HG02798 (cell line): ENCODE measurements at regions not wholly inside any gene's neighbourhood (a gene's known extent, or its start where the extent isn't known, plus 50 kb on each side); places are given as distances from the start of the nearest gene placed in this dataset.

Experiments
- ATAC-seq: cut with Tn5 transposase; IDR thresholded peaks from one replicate; pipeline ENCODE4 v1.9.1; 2021; ENCODE audit warnings: mild to moderate bottlenecking; ENCODE audit not compliant: unreplicated experiment, poor library complexity

DNA sequence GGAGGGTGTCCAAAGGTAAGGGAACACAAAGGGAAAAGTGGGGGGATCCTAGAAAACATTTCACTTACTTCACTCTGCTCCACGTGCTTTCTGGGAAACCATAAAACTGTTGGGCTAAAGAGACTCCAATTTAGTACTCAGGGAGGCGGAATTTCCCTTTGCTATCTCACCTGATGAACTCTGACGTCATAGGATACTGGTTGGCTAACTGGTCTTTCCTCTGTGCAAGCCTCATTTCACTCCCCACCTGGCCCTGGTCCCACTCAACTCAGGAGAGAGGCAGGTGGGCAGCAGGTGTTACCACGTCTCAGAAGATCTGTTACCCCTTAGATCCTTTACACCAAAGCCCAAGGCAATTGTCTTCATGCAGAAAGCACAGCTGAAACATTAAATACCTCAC is 51.8 kb upstream of the PMAIP1 start:
- ATAC-seq = peak; percentile 34

DNA sequence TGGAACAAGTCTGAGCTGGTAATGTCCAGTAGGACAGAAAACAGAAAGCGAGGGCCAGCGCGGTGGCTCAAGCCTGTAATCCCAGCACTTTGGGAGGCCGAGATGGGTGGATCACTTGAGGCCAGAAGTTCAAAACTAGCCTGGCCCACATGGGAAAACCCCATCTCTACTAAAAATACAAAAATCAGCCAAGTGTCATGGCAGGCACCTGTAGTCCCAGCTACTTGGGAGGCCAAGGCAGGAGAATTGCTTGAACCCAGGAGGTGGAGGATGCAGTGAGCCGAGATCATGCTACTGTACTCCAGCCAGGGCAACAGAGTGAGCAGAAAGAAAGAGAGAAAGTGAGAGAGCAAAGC is 52.3 kb upstream of the PMAIP1 start:
- ATAC-seq = peak; percentile 15

DNA sequence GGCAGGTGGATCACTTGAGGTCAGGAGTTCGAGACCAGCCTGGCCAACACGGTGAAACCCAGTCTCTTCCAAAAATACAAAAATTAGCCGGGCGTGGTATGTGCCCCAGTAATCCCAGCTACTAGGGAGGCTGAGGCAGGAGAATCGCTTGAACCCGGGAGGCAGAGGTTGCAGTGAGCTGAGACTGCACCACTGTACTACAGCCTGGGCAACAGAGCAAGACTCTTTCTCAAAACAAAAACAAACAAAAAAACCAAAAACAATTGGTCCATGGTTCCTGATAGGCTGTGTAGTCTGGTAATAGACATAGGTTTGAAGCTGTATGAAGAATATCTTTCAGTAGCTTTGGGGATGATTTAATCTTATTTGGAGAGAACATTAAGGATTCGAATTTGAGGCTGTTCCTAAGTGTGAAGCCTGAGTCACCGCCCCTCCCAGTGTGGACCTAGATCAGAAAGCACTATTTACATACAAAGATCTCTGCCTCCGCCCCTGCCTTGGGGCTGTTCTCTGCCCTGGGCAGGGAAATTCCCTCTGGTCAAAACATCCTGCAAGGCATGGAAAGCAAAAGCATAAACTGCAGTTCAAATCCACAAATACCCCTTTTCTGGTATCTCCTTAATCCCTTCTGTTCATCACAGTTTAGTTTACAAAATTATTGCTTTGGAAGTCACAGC is 52.8 kb upstream of the PMAIP1 start:
- peak; percentile 96 for ATAC-seq

DNA sequence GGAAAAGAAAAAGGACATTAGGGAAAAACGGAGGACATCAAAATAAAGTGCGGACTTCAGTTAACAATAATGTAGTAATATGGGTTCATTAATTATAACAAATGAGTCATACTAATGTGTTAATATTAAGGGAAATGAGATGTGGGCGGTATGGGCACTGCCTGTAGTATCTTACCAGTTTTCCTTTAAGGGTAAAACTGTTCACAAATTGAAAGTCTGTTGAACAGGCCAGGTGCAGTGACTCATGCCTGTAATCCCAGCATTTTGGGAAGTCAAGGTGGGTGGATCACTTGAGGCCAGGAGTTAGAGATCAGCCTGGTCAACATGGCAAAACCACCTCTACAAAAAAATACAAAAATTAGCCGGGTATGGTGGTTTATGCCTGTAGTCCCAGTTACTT is 56.8 kb upstream of the PMAIP1 start:
- no peak for ATAC-seq

DNA sequence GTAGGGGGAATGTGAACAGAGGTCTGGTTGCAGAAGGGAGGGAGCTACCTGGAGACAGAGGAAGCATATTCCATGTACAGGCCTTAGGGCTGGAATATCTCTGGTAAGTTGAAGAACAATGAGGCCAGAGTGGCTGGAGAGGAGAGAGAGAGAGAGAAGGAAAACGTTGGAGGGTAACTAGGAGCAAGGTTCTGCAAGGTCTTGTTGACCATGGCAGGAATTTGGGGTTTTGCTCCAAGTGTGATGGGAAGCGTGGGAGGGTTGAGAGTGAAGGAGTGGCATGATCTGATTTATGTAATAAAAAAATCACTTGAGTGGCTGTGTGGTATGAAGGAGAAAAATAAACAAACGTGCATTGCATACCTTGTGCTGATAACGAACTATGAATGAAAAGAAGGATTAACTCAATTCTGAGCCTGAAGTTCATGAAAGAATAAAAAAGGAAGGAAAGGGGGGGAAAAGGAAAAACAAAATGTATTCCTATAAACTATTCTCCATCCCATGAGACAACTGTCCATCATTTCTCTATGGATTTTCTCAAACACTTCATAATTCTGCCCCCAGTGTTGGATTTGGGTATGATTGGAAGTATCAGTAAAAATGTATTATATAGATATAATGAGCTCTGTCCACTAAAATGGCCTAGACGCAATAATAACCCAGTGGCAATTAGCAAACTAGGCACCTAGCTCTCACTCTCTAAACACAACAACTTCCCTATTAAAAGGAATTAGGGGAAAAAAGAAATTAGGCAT is 59.7 kb upstream of the PMAIP1 start:
- no peak for ATAC-seq

DNA sequence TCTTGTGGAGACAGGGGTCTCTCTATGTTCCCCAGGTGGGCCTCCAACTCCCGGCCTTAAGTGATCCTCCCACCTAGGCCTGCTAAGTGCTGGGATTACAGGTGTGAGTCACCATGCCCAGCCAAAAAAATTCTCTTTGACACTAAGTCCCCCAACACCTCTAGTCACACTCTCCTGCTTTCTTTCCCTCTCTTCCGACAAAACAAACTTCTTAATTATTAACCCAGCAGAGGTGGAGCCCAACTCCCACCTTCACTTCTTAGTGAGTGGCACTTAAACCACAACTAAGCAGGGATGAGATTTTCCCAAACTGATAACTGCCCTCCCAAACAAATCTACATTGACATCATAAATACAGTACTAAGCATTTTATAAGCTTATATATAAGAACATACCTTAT is 60.5 kb upstream of the PMAIP1 start:
- no peak for ATAC-seq

DNA sequence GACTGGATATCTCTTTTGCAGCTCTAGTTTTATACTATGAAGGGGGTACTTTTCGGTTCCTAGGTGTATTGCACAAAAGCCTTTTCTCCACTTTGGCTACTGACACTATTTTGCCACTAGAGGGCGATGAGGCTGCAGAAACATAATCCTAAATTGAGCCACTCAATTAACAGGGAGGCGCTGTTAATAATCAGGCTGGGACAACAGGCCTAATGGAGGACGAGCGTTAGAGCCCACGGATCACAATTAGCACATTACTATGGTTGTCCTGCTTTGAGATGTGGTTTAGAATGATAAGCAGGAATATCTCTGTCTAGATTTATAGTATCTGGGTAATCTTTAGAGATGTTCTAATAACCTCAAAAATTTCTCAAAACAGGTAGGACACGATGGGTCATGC is 62.2 kb upstream of the PMAIP1 start:
- ATAC-seq = peak; percentile 43

DNA sequence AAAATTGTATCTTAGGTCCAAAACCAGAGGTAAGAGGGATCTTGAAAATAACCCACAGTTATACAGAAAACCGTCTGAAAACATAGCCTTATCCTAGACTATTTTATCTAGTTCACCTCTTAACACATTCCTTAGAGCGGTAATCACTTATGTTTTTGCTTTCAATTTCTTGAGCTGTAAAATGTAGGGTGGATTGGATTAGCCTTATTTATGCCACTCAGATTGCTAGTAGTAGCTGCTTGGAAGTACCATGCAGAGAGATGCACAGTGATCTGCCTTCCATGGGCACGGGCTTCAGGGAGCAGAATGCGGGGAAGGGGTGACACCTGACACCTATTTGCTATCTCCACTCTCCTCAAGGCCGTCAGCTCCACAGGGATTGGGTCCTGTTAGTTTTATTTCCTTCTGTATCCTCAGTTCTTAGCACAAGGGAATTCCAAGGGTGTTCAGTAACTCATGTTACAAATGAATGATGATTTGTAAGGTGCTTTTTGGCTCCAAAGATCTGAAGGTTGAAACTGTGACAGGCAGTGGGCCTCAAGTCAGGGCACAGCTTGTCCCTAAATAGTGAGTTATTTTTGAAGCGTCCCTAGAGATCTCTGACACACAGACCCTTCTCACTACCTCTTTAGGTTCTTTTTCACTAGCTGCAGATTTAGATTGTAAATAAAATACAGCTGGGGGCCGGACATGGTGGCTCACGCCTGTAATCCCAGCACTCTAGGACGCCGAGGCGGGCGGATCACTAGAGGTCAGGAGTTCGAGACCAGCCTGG is 64.0 kb upstream of the PMAIP1 start:
- peak; percentile 66 for ATAC-seq

DNA sequence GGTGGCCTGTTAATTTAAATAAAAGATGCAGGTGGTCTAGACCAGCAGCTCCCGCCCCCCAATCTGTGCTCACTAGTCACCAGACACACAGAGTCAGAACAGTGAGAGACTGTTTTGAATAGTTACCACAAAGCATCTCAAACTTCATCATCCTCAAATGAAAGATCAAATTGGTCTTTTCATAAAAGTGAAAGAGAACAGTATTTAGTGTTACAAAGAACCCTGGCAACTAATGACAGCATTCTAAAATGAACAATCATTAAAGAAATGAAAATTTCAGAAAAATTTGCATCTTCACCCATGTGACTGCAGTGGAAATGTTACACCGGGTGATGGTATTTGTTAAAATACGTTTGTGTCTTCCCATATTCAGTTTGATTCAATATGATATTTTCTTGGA is 65.5 kb upstream of the PMAIP1 start:
- ATAC-seq = peak; percentile 47

DNA sequence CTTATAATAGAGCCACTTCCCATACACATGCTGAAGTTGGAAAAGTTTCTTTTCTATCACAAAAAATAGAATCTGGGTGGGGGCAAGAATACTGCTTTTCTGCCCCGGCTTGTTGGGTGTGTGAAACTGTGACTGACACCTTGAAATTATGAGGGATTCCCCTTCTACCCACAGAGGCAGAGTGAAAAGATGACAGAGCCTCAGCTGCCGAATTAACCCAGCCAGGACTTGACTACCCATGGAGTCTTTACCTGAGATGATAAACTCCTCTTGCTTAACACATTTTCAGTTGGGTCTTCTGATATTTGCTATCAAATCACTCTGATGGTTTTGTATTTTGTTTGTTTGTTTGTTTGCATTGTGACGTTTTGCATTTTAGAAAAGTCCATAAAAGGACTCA is 66.0 kb upstream of the PMAIP1 start:
- ATAC-seq = peak; percentile 79

DNA sequence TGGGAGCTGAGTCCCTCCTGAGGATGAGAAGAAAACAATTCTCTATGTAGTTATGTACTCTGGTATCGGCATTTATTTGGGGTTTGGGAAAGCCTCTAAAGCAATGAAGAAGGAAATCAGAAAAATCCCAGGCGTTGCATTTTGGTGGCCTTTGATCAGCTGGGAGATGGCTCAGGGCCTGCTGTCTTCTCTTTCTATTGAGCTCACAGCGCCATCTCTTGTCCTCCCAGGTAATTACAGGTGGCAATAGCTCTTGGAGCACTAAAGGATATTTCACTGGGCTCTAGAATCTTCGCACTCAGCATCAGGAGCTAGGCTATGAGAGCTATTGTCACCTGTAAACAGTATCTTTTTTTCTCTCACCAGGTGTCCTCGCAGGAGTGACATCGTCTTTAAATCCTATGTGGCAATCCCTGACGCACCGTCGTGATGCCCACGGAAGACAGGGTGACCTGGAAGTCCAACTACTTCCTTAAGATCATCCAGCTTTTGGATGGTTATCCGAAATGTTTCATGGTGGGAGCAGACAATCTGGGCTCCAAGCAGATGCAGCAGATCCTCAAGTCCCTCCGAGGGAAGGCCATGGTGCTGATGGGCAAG is 76.1 kb upstream of the PMAIP1 start:
- peak; percentile 80 for ATAC-seq

DNA sequence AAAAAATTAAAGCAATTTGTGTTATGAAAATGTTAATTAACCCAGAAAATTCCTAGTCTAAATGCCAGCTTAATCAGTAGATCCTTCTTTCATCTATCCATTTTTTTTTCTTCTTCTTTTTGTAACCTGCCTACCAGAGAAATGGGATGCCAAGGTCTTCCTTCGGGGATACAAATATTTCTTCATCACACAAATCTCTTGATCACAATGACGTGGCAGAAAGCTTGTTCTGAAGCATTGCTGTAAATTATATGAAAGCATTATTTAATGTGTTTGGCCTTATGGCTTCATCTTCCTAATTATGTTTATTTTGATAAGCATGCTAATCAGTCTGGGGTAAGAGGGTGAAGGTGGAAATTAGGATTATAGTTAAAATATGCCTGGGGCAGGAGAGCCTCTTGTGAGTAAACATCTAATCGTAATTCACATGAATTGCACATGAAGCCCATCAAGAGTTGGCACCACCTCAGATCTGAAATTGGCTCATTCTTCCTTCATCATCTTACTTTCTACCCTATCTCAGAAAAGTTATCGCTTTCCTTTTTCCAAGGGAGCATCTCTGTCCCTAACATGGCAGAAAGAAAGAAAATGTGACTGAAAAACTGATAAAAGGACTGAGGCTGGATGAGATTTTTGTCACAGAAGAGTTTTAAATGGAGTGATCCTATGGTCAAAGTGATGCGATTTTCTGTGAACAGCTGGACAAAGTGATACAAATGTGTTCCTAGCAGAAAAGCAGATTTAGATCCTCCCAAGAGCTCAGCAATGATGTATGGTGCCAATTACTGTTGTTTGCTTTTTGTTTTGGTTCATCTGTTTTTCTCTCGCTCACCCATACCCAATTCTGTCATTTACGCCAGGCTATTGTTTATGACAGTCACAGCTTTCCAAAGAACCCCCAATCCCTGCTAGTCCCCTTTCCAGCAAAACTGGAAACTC is 76.9 kb upstream of the PMAIP1 start:
- no peak for ATAC-seq

DNA sequence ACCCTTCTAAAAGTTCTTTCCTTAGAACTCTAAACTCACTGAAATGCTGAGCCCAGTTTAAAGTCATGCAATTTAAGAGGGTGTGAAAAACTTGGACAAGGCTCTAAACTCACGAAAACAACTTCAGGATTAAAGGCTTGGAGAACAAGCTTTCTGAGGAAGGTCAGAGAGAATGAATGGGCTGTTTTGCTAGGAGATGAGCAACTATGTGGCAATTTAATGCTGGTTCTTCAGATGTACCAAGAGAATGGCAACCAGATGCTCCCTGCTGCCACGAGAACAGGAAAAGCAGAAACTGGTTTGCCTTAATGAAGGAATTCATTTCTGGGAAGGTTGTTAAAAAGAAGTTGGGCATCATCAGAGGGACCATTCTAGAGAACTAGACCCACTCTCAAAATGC is 77.8 kb upstream of the PMAIP1 start:
- no peak for ATAC-seq

DNA sequence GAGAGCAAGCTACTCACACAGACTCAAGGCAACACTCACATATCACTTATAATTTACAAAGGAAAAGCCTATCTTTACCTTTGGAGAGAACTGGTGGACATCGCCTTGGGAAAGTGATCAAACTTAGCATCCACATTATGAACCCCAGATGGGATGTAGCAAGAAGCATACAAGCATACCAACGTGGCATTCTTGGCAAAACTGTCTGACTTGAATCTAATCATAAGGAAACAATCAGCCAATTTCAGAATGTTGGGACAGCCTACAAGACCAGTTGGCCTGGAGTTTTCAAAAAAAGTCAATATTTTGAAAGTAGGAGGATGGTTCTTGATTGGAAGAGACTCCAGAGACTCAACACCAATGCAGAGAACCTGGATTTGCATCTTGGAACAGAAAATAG is 79.1 kb upstream of the PMAIP1 start:
- ATAC-seq = no peak

DNA sequence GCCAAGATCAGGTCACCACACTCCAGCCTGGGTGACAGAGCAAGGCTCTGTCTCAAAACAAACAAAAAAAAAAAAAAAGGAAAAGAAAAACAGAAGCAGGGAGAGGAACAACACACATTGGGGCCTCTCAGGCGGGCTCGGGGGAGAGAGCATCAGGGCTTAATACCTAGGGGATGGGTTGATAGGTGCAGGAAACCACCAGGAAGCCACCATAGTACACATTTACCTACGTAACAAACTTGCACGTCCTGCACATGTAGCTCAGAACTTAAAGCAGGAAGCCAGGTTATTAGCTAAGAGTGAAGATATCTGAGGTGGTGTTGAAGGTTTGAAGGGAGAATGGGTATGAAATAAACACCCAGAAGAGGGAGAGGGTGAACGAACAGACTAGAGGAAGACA is 81.0 kb upstream of the PMAIP1 start:
- no peak for ATAC-seq

DNA sequence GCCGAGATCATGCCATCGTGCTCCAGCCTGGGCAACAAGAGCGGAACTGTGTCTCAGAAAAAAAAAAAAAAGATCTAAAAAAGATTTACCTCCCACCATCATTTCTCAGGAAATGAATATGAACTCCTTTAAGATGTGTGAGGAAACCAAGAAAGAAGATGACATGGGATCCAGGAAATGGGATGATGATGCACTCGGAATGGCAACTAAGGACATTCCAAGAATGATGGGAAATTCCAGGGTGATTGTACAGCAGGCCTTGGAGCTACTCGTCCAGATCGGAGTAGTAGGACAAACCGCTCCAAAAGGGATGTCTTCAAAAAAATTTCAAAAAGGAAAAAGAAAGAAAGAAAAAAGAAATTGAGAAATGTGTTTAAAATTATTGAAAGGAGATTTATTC is 84.9 kb upstream of the PMAIP1 start:
- no peak for ATAC-seq

DNA sequence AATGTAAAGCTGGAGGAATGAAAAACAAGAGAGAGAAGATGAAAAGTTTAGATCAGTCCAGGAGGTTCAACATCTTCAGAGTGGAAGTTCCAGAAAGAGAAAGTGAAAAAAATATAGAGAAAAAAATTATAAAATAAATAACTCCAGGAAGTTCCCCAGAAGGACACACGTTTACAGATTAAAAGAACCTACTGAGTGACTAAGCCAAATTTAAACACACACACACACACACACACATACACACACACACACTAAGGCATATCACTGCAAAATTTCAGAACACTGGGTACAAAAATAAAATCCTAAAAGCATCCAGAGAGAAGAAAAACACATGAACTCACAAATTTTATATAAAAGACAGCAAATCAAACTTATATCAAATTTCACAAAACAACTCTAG is 85.9 kb upstream of the PMAIP1 start:
- no peak for ATAC-seq

DNA sequence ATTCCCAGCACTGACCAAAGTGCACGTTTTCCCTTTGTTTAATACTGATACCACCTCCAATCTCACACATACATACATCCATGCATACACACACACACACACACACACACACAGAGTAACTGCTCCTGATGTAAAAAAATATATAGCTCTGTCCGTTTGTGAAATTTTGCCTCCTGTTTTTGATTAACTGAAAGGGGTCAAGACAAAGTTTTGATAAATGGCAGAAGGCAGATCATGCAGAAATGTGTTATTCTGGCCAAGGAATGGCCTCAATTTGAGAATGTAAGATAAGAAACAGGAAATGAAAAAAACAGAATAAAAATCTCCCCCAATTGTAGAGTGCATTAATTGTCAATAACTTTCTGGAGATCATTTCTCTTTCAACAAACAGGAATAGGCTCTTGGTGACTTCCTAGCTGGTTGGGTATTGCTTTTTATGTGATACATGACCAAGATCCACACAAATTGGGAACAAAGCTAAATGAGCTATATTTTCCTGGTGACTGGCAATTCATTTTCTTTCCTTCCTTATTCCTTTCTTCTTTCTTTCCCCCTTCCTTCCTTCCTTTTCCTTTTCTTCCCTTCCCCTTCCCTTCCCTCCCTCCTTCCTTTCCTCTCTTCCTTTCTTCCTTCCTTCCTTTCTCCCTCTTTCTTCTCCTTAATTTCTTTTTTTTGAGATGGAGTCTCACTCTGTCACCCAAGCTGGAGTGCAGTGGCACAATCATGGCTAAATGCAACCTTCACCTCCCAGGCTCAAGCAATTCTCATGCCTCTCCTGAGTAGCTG is 88.9 kb upstream of the PMAIP1 start:
- ATAC-seq = no peak

DNA sequence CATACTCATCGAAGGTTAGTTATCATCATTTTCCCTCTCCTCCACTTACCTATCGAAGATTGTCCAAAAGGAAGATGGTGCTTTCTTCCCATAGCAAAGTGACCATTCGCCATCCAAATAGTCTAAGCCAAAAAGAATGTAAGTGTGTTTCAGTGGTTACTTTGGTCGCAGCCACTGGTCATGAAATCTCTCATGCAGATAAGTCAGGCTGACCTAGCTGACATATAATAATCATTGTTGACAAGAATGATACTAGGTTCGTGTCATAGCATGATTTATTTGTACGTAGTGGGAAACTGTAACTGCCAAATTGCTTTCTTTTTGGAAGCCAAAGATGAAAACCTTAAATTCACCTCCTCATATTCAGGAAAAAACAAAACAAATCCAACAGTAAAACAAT is 89.6 kb upstream of the PMAIP1 start:
- ATAC-seq = no peak
